ENCODE measurements at regions not wholly inside any gene's neighbourhood (a gene's known extent, or its start where the extent isn't known, plus 50 kb on each side); places are given as distances from the start of the nearest gene placed in this dataset.

DNA sequence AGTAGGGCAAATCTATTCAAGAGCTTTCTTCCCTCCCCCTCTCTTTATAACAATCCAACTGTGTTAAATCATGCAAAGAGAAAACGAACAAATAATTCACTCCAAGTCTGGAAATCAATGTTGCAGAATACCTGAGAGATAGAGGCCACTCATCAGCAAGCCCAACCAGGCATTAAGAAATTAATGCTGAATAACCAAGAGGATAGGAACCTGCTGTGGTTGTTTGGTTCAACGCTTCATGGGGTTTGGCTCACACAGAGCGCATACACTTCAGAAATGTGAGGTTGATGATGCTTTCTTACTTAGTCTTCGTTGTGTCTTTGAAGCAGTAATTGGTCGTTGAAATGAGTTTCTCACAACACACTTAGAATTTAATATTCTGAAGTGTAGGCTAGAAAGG lies 1540.0 kb upstream of the PABPC4L start:
- CTCF ChIA-PET, result no interaction called here

DNA sequence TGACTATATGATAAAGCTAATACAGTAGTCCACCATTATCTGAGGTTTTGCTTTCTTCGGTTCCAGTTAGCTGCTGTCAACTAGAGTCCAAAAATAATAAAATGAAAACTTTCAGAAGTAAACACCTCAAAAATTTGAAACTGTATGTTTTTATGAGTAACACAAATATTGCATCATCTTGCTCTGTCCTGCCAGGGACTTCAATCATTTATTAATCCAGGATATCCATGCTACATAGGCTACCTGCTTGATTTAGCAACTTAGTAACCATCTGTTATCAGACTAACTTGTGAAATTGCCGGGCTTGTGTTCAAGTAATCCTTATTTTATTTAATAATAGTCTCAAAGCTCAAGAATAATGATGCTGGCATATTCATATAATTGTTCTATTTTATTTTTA lies 1537.8 kb upstream of the PABPC4L start:
- CTCF ChIA-PET, result no interaction called here
- TF ChIP-seq, protein P1, sequence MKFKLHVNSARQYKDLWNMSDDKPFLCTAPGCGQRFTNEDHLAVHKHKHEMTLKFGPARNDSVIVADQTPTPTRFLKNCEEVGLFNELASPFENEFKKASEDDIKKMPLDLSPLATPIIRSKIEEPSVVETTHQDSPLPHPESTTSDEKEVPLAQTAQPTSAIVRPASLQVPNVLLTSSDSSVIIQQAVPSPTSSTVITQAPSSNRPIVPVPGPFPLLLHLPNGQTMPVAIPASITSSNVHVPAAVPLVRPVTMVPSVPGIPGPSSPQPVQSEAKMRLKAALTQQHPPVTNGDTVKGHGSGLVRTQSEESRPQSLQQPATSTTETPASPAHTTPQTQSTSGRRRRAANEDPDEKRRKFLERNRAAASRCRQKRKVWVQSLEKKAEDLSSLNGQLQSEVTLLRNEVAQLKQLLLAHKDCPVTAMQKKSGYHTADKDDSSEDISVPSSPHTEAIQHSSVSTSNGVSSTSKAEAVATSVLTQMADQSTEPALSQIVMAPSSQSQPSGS (tag by site-specific recombination; IDR thresholded peaks at IDR 0.05; ENCODE audit: low read depth), result no peak
- no peak for TF ChIP-seq ZNF621 (tag by site-specific recombination; IDR thresholded peaks at IDR 0.05)
- no peak for TF ChIP-seq ZNF366 (tag by site-specific recombination; conservative IDR thresholded peaks at IDR 0.05)
- TF ChIP-seq ZNF600 (tag by site-specific recombination; IDR thresholded peaks at IDR 0.05), result no peak
- TF ChIP-seq ZNF404 (tag by site-specific recombination; IDR thresholded peaks at IDR 0.05), result no peak
- TF ChIP-seq ZNF776 (tag by site-specific recombination; IDR thresholded peaks at IDR 0.05; ENCODE audit: borderline replicate concordance), result no peak
- no peak for TF ChIP-seq ZNF223 (tag by site-specific recombination; IDR thresholded peaks at IDR 0.05)
- no peak for TF ChIP-seq ZNF10 (tag by site-specific recombination; IDR thresholded peaks at IDR 0.05)
- Histone ChIP-seq H3K27ac (ENCODE audit: extremely low read depth, low read depth, low read length) (no peak overlapping the region), H3K9me3 (ENCODE audit: control insufficient read depth, insufficient read depth, low read depth, low read length) (no peaks in the 10 kb centered on the region), H3K36me3 (ENCODE audit: control insufficient read depth in 2 of 2, insufficient read depth in 1 of 2, low read length in 2 of 2) (no peaks in the 10 kb centered on the region), H3K4me3 (ENCODE audit: low read depth, low read length) (no peak overlapping the region), H3K4me1 (ENCODE audit: control insufficient read depth, insufficient read depth, low read length) (no peaks in the 10 kb centered on the region)
- POLR2A ChIA-PET, result no interaction called here

More for the DNA sequence above, 1540.0 kb upstream of the PABPC4L start:
- no peak overlapping the region for H3K27ac ChIP-seq (ENCODE audit: extremely low read depth, low read depth, low read length)
- POLR2A ChIA-PET, result no interaction called here
- no peaks in the 10 kb centered on the region for H3K9me3 ChIP-seq (ENCODE audit: control insufficient read depth, insufficient read depth, low read depth, low read length)
- H3K36me3 ChIP-seq (ENCODE audit: control insufficient read depth in 2 of 2, insufficient read depth in 1 of 2, low read length in 2 of 2), result no peaks in the 10 kb centered on the region
- TF ChIP-seq, protein P2, sequence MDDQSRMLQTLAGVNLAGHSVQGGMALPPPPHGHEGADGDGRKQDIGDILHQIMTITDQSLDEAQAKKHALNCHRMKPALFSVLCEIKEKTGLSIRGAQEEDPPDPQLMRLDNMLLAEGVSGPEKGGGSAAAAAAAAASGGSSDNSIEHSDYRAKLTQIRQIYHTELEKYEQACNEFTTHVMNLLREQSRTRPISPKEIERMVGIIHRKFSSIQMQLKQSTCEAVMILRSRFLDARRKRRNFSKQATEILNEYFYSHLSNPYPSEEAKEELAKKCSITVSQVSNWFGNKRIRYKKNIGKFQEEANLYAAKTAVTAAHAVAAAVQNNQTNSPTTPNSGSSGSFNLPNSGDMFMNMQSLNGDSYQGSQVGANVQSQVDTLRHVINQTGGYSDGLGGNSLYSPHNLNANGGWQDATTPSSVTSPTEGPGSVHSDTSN (CRISPR knock-in tag; IDR thresholded peaks at IDR 0.05), result no peak
- TF ChIP-seq SCRT2 (tag by site-specific recombination; IDR thresholded peaks at IDR 0.05) (no peak), RBAK (tag by site-specific recombination; IDR thresholded peaks at IDR 0.05) (no peak), ZBTB17 (tag by site-specific recombination; IDR thresholded peaks at IDR 0.05) (no peak), TRIM28 (IDR thresholded peaks at IDR 0.05; ENCODE audit: borderline replicate concordance, low read length) (no peak), ZNF394 (tag by site-specific recombination; IDR thresholded peaks at IDR 0.05; ENCODE audit: borderline replicate concordance) (no peak), ZNF416 (tag by site-specific recombination; IDR thresholded peaks at IDR 0.05) (no peak), TCF7L2 (IDR thresholded peaks at IDR 0.05; ENCODE audit: borderline replicate concordance, low read depth, low read length) (no peak), ZNF121 (tag by site-specific recombination; IDR thresholded peaks at IDR 0.05) (no peak), ZNF350 (tag by site-specific recombination; IDR thresholded peaks at IDR 0.05) (no peak), ZNF211 (tag by site-specific recombination; IDR thresholded peaks at IDR 0.05; ENCODE audit: low read depth) (no peak), ZNF433 (tag by site-specific recombination; IDR thresholded peaks at IDR 0.05; ENCODE audit: low read depth) (no peak), ZNF223 (tag by site-specific recombination; IDR thresholded peaks at IDR 0.05) (no peak), ZSCAN16 (tag by site-specific recombination; IDR thresholded peaks at IDR 0.05) (no peak), ZNF621 (tag by site-specific recombination; IDR thresholded peaks at IDR 0.05) (no peak)
- TF ChIP-seq, protein P3, sequence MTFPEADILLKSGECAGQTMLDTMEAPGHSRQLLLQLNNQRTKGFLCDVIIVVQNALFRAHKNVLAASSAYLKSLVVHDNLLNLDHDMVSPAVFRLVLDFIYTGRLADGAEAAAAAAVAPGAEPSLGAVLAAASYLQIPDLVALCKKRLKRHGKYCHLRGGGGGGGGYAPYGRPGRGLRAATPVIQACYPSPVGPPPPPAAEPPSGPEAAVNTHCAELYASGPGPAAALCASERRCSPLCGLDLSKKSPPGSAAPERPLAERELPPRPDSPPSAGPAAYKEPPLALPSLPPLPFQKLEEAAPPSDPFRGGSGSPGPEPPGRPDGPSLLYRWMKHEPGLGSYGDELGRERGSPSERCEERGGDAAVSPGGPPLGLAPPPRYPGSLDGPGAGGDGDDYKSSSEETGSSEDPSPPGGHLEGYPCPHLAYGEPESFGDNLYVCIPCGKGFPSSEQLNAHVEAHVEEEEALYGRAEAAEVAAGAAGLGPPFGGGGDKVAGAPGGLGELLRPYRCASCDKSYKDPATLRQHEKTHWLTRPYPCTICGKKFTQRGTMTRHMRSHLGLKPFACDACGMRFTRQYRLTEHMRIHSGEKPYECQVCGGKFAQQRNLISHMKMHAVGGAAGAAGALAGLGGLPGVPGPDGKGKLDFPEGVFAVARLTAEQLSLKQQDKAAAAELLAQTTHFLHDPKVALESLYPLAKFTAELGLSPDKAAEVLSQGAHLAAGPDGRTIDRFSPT (tag by site-specific recombination; IDR thresholded peaks at IDR 0.05), result no peak
- TF ChIP-seq, protein P4, sequence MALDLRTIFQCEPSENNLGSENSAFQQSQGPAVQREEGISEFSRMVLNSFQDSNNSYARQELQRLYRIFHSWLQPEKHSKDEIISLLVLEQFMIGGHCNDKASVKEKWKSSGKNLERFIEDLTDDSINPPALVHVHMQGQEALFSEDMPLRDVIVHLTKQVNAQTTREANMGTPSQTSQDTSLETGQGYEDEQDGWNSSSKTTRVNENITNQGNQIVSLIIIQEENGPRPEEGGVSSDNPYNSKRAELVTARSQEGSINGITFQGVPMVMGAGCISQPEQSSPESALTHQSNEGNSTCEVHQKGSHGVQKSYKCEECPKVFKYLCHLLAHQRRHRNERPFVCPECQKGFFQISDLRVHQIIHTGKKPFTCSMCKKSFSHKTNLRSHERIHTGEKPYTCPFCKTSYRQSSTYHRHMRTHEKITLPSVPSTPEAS (tag by site-specific recombination; IDR thresholded peaks at IDR 0.05), result no peak
- TF ChIP-seq, protein P5, sequence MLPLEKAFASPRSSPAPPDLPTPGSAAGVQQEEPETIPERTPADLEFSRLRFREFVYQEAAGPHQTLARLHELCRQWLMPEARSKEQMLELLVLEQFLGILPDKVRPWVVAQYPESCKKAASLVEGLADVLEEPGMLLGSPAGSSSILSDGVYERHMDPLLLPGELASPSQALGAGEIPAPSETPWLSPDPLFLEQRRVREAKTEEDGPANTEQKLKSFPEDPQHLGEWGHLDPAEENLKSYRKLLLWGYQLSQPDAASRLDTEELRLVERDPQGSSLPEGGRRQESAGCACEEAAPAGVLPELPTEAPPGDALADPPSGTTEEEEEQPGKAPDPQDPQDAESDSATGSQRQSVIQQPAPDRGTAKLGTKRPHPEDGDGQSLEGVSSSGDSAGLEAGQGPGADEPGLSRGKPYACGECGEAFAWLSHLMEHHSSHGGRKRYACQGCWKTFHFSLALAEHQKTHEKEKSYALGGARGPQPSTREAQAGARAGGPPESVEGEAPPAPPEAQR (tag by site-specific recombination; IDR thresholded peaks at IDR 0.05), result no peak
- TF ChIP-seq, protein P1 (tag by site-specific recombination; IDR thresholded peaks at IDR 0.05; ENCODE audit: low read depth), result no peak
- no peak overlapping the region for H3K4me3 ChIP-seq (ENCODE audit: low read depth, low read length)
- no peaks in the 10 kb centered on the region for H3K4me1 ChIP-seq (ENCODE audit: control insufficient read depth, insufficient read depth, low read length)
